Neural cell (in vitro differentiated cells): ENCODE measurements at regions not wholly inside any gene's neighbourhood (a gene's known extent, or its start where the extent isn't known, plus 50 kb on each side); places are given as distances from the start of the nearest gene placed in this dataset.

Source experiments
- H2AFZ ChIP-seq: fragments of 200-600, 300-800 bp; sonication (generic), shearing (Covaris generic); 2 replicates; pipeline ENCODE4 v1.6.0; 2014; ENCODE audit warnings: low read depth, mild to moderate bottlenecking, antibody characterized with exemption, low read length, moderate library complexity
- H3F3A ChIP-seq: fragments of 200-600 bp; shearing (Covaris generic); 2 replicates; pipeline ENCODE4 v1.6.1; 2016; ENCODE audit warnings: mild to moderate bottlenecking, moderate library complexity, mixed read lengths, antibody characterized with exemption, low read length; ENCODE audit not compliant: insufficient read depth, poor library complexity, severe bottlenecking
- H3K27ac ChIP-seq: fragments of 200-600, 300-800 bp; sonication (generic), shearing (Covaris generic); 2 replicates; pipeline ENCODE4 v1.5.1; 2014; ENCODE audit warnings: mild to moderate bottlenecking, low read length, moderate library complexity
- H3K27me3 ChIP-seq: fragments of 300-800, 200-600 bp; sonication (generic), shearing (Covaris generic); 2 replicates; pipeline ENCODE4 v1.6.0; 2014; ENCODE audit warnings: mild to moderate bottlenecking, low read depth, low read length, moderate library complexity; ENCODE audit not compliant: insufficient read depth
- H3K36me3 ChIP-seq: fragments of 300-800, 200-600 bp; sonication (generic), shearing (Covaris generic); 2 replicates; pipeline ENCODE4 v1.5.1; 2014; ENCODE audit warnings: mild to moderate bottlenecking, antibody characterized with exemption, low read length, moderate library complexity; ENCODE audit not compliant: insufficient read depth
- H3K4me2 ChIP-seq: fragments of 300-800, 200-600 bp; sonication (generic), shearing (Covaris generic); 2 replicates; pipeline ENCODE4 v1.6.0; 2014; ENCODE audit warnings: mild to moderate bottlenecking, low read length
- H3K4me3 ChIP-seq: fragments of 300-800, 200-600 bp; sonication (generic), shearing (Covaris generic); 2 replicates; pipeline ENCODE4 v1.5.1; 2014; ENCODE audit warnings: mild to moderate bottlenecking, low read length, moderate library complexity
- H3K79me2 ChIP-seq: fragments of 200-600 bp; shearing (Covaris generic); replicated peaks from 2 replicates; pipeline ENCODE4 v1.6.0; 2014; ENCODE audit warnings: mild to moderate bottlenecking, low read length, moderate library complexity; ENCODE audit not compliant: insufficient read depth
- H3K9ac ChIP-seq: fragments of 300-800, 200-600 bp; sonication (generic), shearing (Covaris generic); 2 replicates; pipeline ENCODE4 v1.6.1; 2016; ENCODE audit warnings: mild to moderate bottlenecking, low read length, mixed read lengths
- H3K9me2 ChIP-seq: fragments of 200-600 bp; shearing (Covaris generic); 2 replicates; pipeline ENCODE4 v1.6.1; 2016; ENCODE audit warnings: mild to moderate bottlenecking, low read length, mixed read lengths; ENCODE audit not compliant: insufficient read depth
- H3K9me3 ChIP-seq: fragments of 200-600, 300-800 bp; sonication (generic), shearing (Covaris generic); 2 replicates; pipeline ENCODE4 v1.6.1; 2016; ENCODE audit warnings: mild to moderate bottlenecking, mixed run types, low read length, moderate library complexity, mixed read lengths
- H4K20me1 ChIP-seq: fragments of 200-600 bp; shearing (Covaris generic); 2 replicates; pipeline ENCODE4 v1.6.1; 2016; ENCODE audit warnings: mild to moderate bottlenecking, mixed run types; ENCODE audit not compliant: insufficient read depth
- CTCF ChIP-seq: fragments of 450-650 bp; IDR thresholded peaks from 2 replicates; pipeline ENCODE4 v1.5.1; 2014; ENCODE audit warnings: antibody characterized with exemption, mild to moderate bottlenecking, moderate library complexity; ENCODE audit not compliant: poor library complexity, severe bottlenecking
- EP300 ChIP-seq: fragments of 450-650 bp; conservative IDR thresholded peaks from 2 replicates; pipeline ENCODE4 v1.6.1; 2014; ENCODE audit warnings: antibody characterized with exemption, mild to moderate bottlenecking, moderate library complexity; ENCODE audit not compliant: poor library complexity, severe bottlenecking
- EZH2 ChIP-seq: fragments of 200-600, 300-800 bp; shearing (Covaris generic), sonication (generic); IDR thresholded peaks from 2 replicates; pipeline ENCODE4 v1.6.1; 2014; ENCODE audit warnings: antibody characterized with exemption, low read length, borderline replicate concordance, mild to moderate bottlenecking; ENCODE audit not compliant: insufficient read depth, poor library complexity, severe bottlenecking
- MXI1 ChIP-seq: fragments of 450-650 bp; conservative IDR thresholded peaks from 2 replicates; pipeline ENCODE4 v1.6.1; 2014; ENCODE audit warnings: antibody characterized with exemption, mild to moderate bottlenecking; ENCODE audit not compliant: poor library complexity, severe bottlenecking
- POLR2AphosphoS5 ChIP-seq: IDR thresholded peaks from 2 replicates; pipeline ENCODE4 v1.6.1; 2012
- RAD21 ChIP-seq: fragments of 450-650 bp; conservative IDR thresholded peaks from 2 replicates; pipeline ENCODE4 v1.6.1; 2014; ENCODE audit warnings: antibody characterized with exemption, mild to moderate bottlenecking, moderate library complexity
- REST ChIP-seq: IDR thresholded peaks from 2 replicates; pipeline ENCODE4 v1.6.1; 2012; ENCODE audit warnings: borderline replicate concordance
- SMC3 ChIP-seq: fragments of 450-650 bp; conservative IDR thresholded peaks from 2 replicates; pipeline ENCODE4 v1.6.1; 2014; ENCODE audit warnings: antibody characterized with exemption, mild to moderate bottlenecking, moderate library complexity; ENCODE audit not compliant: poor library complexity
- TAF1 ChIP-seq: IDR thresholded peaks from 2 replicates; pipeline ENCODE4 v1.6.1; 2012; ENCODE audit warnings: low read depth

GRCh38 chr5:159616952-159617351 lies 286.7 kb upstream of the IL12B start:
- H3K4me3 ChIP-seq, result no peak overlapping the region
- no peaks in the 10 kb centered on the region for H4K20me1 ChIP-seq
- H3K36me3 ChIP-seq, result no peaks in the 10 kb centered on the region
- H3K9me3 ChIP-seq, result no peaks in the 10 kb centered on the region
- no peak overlapping the region for H3K4me2 ChIP-seq
- H3K27me3 ChIP-seq, result no peaks in the 10 kb centered on the region
- TF ChIP-seq CTCF (no peak), EZH2 (no peak), TAF1 (no peak), RAD21 (no peak), POLR2AphosphoS5 (no peak), SMC3 (no peak), MXI1 (no peak), REST (no peak), EP300 (no peak)
- H3K79me2 ChIP-seq, result no peaks in the 10 kb centered on the region
- H3K9ac ChIP-seq, result no peak overlapping the region
- H3F3A ChIP-seq, result no peaks in the 10 kb centered on the region
- no peaks in the 10 kb centered on the region for H3K9me2 ChIP-seq
- no peak overlapping the region for H2AFZ ChIP-seq
- no peak overlapping the region for H3K27ac ChIP-seq

GRCh38 chr5:159619826-159620225 lies 289.5 kb upstream of the IL12B start:
- no peaks in the 10 kb centered on the region for H3K27me3 ChIP-seq
- H3K9me2 ChIP-seq, result no peaks in the 10 kb centered on the region
- H3K27ac ChIP-seq, result no peak overlapping the region
- no peaks in the 10 kb centered on the region for H3K79me2 ChIP-seq
- no peak overlapping the region for H3K9ac ChIP-seq
- H4K20me1 ChIP-seq, result no peaks in the 10 kb centered on the region
- no peak overlapping the region for H2AFZ ChIP-seq
- H3F3A ChIP-seq, result no peaks in the 10 kb centered on the region
- no peak overlapping the region for H3K4me2 ChIP-seq
- no peak for TF ChIP-seq SMC3
- TF ChIP-seq EP300, result no peak
- TF ChIP-seq RAD21, result no peak
- TF ChIP-seq MXI1, result no peak
- TF ChIP-seq REST, result no peak
- no peak for TF ChIP-seq CTCF
- no peak for TF ChIP-seq TAF1
- no peak for TF ChIP-seq POLR2AphosphoS5
- no peak for TF ChIP-seq EZH2
- H3K36me3 ChIP-seq, result no peaks in the 10 kb centered on the region
- H3K9me3 ChIP-seq, result no peaks in the 10 kb centered on the region
- no peak overlapping the region for H3K4me3 ChIP-seq
